HEK293 (cell line): ENCODE measurements at regions not wholly inside any gene's neighbourhood (a gene's known extent, or its start where the extent isn't known, plus 50 kb on each side); places are given as distances from the start of the nearest gene placed in this dataset.

Experiments used
- CTCF ChIA-PET: fragments of 350-600 bp; formaldehyde crosslinking; extraction: SDS; loops from one replicate; lab custom pipeline; 2021; ENCODE audit warnings: antibody characterized with exemption; lab: Yijun Ruan, JAX
- POLR2A ChIA-PET: fragments of 300-600 bp; formaldehyde crosslinking; extraction: SDS; loops from one replicate; lab custom pipeline; 2020; ENCODE audit warnings: antibody characterized with exemption, inconsistent platforms; lab: Yijun Ruan, JAX
- H3K27ac ChIP-seq: fragments of 200-500 bp; sonication (Bioruptor generic); 2 replicates; pipeline ENCODE4 v1.5.1; 2014; ENCODE audit warnings: low read depth, low read length, control low read depth, inconsistent platforms; ENCODE audit errors: extremely low read depth
- H3K36me3 ChIP-seq, 2 experiments: fragments of 200-500 bp in 1 of 2; sonication (Bioruptor generic) in 1 of 2; 1 replicate in 1 of 2; 2 replicates in 1 of 2; pipeline ENCODE4 v1.5.1; 2014 to 2017; ENCODE audit warnings: inconsistent platforms in 2 of 2, low read length in 2 of 2; ENCODE audit not compliant: control insufficient read depth in 2 of 2, insufficient read depth in 1 of 2
- H3K4me1 ChIP-seq: fragments of 200-500 bp; sonication (Bioruptor generic); 2 replicates; pipeline ENCODE4 v1.5.1; 2014; ENCODE audit warnings: mild to moderate bottlenecking, low read length, inconsistent platforms; ENCODE audit not compliant: control insufficient read depth, insufficient read depth
- H3K4me3 ChIP-seq: 2 replicates; pipeline ENCODE4 v1.5.1; 2011; ENCODE audit warnings: low read depth, mild to moderate bottlenecking, control low read depth, low read length, moderate library complexity
- H3K9me3 ChIP-seq: fragments of 200-500 bp; sonication (Bioruptor generic); 2 replicates; pipeline ENCODE4 v1.5.1; 2014; ENCODE audit warnings: low read depth, low read length, inconsistent platforms; ENCODE audit not compliant: control insufficient read depth, insufficient read depth
- BCL11A ChIP-seq: fragments of 450-650 bp; formaldehyde crosslinking; IDR thresholded peaks from 2 replicates; pipeline ENCODE4 v1.5.1; 2016; ENCODE audit warnings: low read depth, missing biosample characterization, missing genetic modification characterization
- GFI1B ChIP-seq: fragments of 450-650 bp; formaldehyde crosslinking; IDR thresholded peaks from 2 replicates; pipeline ENCODE4 v1.5.1; 2016; ENCODE audit warnings: missing biosample characterization, missing genetic modification characterization
- GLI4 ChIP-seq: fragments of 450-650 bp; formaldehyde crosslinking; IDR thresholded peaks from 2 replicates; pipeline ENCODE4 v1.5.1; 2016; ENCODE audit warnings: missing biosample characterization, missing genetic modification characterization
- HOXA7 ChIP-seq: sonication (generic); formaldehyde crosslinking; IDR thresholded peaks from 2 replicates; pipeline ENCODE4 v1.8.1; 2022; ENCODE audit warnings: missing genetic modification reagents, borderline replicate concordance
- HOXD13 ChIP-seq: sonication (generic); formaldehyde crosslinking; IDR thresholded peaks from 2 replicates; pipeline ENCODE4 v1.8.0; 2022; ENCODE audit warnings: missing genetic modification reagents, borderline replicate concordance
- RBAK ChIP-seq: fragments of 450-650 bp; formaldehyde crosslinking; IDR thresholded peaks from 2 replicates; pipeline ENCODE4 v1.5.1; 2016; ENCODE audit warnings: missing biosample characterization, missing genetic modification characterization
- SCRT1 ChIP-seq: fragments of 450-650 bp; formaldehyde crosslinking; IDR thresholded peaks from 2 replicates; pipeline ENCODE4 v1.5.1; 2016; ENCODE audit warnings: missing biosample characterization, missing genetic modification characterization, borderline replicate concordance
- ZFHX2 ChIP-seq: fragments of 450-650 bp; formaldehyde crosslinking; conservative IDR thresholded peaks from 2 replicates; pipeline ENCODE4 v1.5.1; 2016; ENCODE audit warnings: missing biosample characterization, missing genetic modification characterization
- ZFP41 ChIP-seq: fragments of 450-650 bp; formaldehyde crosslinking; IDR thresholded peaks from 2 replicates; pipeline ENCODE4 v1.5.1; 2016; ENCODE audit warnings: missing biosample characterization, missing genetic modification characterization, borderline replicate concordance
- ZNF121 ChIP-seq: fragments of 450-650 bp; formaldehyde crosslinking; IDR thresholded peaks from 2 replicates; pipeline ENCODE4 v1.5.1; 2016; ENCODE audit warnings: missing biosample characterization, missing genetic modification characterization
- ZNF175 ChIP-seq: fragments of 450-650 bp; formaldehyde crosslinking; IDR thresholded peaks from 2 replicates; pipeline ENCODE4 v1.5.1; 2016; ENCODE audit warnings: missing biosample characterization, missing genetic modification characterization
- ZNF248 ChIP-seq: fragments of 450-650 bp; formaldehyde crosslinking; IDR thresholded peaks from 2 replicates; pipeline ENCODE4 v1.5.1; 2017; ENCODE audit warnings: missing biosample characterization, missing genetic modification characterization
- ZNF391 ChIP-seq: fragments of 450-650 bp; formaldehyde crosslinking; IDR thresholded peaks from 2 replicates; pipeline ENCODE4 v1.5.1; 2016; ENCODE audit warnings: low read depth, missing biosample characterization, missing genetic modification characterization, borderline replicate concordance
- ZNF423 ChIP-seq: fragments of 450-650 bp; formaldehyde crosslinking; IDR thresholded peaks from 2 replicates; pipeline ENCODE4 v1.5.1; 2016; ENCODE audit warnings: missing biosample characterization, missing genetic modification characterization
- ZNF473 ChIP-seq: fragments of 450-650 bp; formaldehyde crosslinking; IDR thresholded peaks from 2 replicates; pipeline ENCODE4 v1.5.1; 2017; ENCODE audit warnings: missing biosample characterization, missing genetic modification characterization
- ZNF544 ChIP-seq: fragments of 450-650 bp; formaldehyde crosslinking; IDR thresholded peaks from 2 replicates; pipeline ENCODE4 v1.5.0; 2017; ENCODE audit warnings: missing biosample characterization, missing genetic modification characterization
- ZNF548 ChIP-seq: fragments of 450-650 bp; formaldehyde crosslinking; IDR thresholded peaks from 2 replicates; pipeline ENCODE4 v1.5.1; 2016; ENCODE audit warnings: missing biosample characterization, missing genetic modification characterization
- ZNF600 ChIP-seq: fragments of 450-650 bp; formaldehyde crosslinking; IDR thresholded peaks from 2 replicates; pipeline ENCODE4 v1.5.1; 2016; ENCODE audit warnings: missing biosample characterization, missing genetic modification characterization
- ZNF664 ChIP-seq: fragments of 450-650 bp; formaldehyde crosslinking; IDR thresholded peaks from 2 replicates; pipeline ENCODE4 v1.5.1; 2016; ENCODE audit warnings: missing biosample characterization, missing genetic modification characterization
- ZNF747 ChIP-seq: fragments of 450-650 bp; formaldehyde crosslinking; IDR thresholded peaks from 2 replicates; pipeline ENCODE4 v1.5.1; 2016; ENCODE audit warnings: missing biosample characterization, missing genetic modification characterization
- TF ChIP-seq, protein P1 (sequence below): fragments of 450-650 bp; formaldehyde crosslinking; IDR thresholded peaks from 2 replicates; pipeline ENCODE4; 2016; ENCODE audit warnings: missing biosample characterization, missing genetic modification characterization
- TF ChIP-seq, protein P2 (sequence below): sonication (generic); formaldehyde crosslinking; IDR thresholded peaks from 2 replicates; pipeline ENCODE4 v1.8.1; 2022; ENCODE audit warnings: mild to moderate bottlenecking, moderate library complexity, missing genetic modification reagents
- TF ChIP-seq, protein P3 (sequence below): fragments of 450-650 bp; formaldehyde crosslinking; IDR thresholded peaks from 2 replicates; pipeline ENCODE4 v1.5.1; 2017; ENCODE audit warnings: missing biosample characterization, missing genetic modification characterization
- TF ChIP-seq, protein P4 (sequence below): fragments of 450-650 bp; IDR thresholded peaks from 2 replicates; pipeline ENCODE4 v1.5.1; 2018; ENCODE audit warnings: missing biosample characterization, missing genetic modification characterization
- TF ChIP-seq, protein P5 (sequence below): fragments of 450-650 bp; formaldehyde crosslinking; IDR thresholded peaks from 2 replicates; pipeline ENCODE4 v1.5.1; 2016; ENCODE audit warnings: missing biosample characterization, missing genetic modification characterization
- TF ChIP-seq, protein P6 (sequence below): fragments of 450-650 bp; formaldehyde crosslinking; IDR thresholded peaks from 2 replicates; pipeline ENCODE4 v1.5.0; 2017; ENCODE audit warnings: missing biosample characterization, missing genetic modification characterization, borderline replicate concordance

DNA sequence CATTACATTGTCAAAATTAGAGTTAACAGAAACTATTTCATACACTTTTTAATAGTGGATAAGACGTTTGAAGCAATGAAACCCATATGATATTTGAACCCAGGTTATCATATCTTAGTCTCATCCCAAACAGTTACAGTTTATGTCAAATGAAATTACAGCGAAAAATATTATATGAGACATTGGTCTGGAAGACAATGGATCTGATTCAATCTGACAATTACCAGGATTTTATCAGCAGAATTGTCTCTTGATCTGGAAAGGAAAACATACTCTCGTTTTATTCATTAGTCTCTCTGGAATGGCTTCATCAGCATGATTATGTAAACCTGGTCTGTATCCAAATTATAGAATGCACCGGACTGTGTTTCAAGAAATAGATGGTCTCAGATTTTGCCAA is 818.6 kb downstream of the NCAM2 start:
- POLR2A ChIA-PET, result no interaction called here
- no peaks in the 10 kb centered on the region for H3K9me3 ChIP-seq
- no peaks in the 10 kb centered on the region for H3K36me3 ChIP-seq
- TF ChIP-seq ZNF548 (no peak), HOXD13 (CRISPR knock-in tag) (no peak), ZNF473 (no peak), GLI4 (no peak), HOXA7 (no peak), ZNF175 (no peak), ZNF248 (tag by site-specific recombination) (no peak), SCRT1 (tag by site-specific recombination) (no peak), ZNF544 (tag by site-specific recombination) (no peak)
- TF ChIP-seq, protein P1, sequence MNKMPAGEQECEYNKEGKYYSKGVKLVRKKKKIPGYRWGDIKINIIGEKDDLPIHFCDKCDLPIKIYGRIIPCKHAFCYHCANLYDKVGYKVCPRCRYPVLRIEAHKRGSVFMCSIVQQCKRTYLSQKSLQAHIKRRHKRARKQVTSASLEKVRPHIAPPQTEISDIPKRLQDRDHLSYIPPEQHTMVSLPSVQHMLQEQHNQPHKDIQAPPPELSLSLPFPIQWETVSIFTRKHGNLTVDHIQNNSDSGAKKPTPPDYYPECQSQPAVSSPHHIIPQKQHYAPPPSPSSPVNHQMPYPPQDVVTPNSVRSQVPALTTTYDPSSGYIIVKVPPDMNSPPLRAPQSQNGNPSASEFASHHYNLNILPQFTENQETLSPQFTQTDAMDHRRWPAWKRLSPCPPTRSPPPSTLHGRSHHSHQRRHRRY, result no peak
- TF ChIP-seq, protein P2, sequence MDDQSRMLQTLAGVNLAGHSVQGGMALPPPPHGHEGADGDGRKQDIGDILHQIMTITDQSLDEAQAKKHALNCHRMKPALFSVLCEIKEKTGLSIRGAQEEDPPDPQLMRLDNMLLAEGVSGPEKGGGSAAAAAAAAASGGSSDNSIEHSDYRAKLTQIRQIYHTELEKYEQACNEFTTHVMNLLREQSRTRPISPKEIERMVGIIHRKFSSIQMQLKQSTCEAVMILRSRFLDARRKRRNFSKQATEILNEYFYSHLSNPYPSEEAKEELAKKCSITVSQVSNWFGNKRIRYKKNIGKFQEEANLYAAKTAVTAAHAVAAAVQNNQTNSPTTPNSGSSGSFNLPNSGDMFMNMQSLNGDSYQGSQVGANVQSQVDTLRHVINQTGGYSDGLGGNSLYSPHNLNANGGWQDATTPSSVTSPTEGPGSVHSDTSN (CRISPR knock-in tag), result no peak
- TF ChIP-seq, protein P3, sequence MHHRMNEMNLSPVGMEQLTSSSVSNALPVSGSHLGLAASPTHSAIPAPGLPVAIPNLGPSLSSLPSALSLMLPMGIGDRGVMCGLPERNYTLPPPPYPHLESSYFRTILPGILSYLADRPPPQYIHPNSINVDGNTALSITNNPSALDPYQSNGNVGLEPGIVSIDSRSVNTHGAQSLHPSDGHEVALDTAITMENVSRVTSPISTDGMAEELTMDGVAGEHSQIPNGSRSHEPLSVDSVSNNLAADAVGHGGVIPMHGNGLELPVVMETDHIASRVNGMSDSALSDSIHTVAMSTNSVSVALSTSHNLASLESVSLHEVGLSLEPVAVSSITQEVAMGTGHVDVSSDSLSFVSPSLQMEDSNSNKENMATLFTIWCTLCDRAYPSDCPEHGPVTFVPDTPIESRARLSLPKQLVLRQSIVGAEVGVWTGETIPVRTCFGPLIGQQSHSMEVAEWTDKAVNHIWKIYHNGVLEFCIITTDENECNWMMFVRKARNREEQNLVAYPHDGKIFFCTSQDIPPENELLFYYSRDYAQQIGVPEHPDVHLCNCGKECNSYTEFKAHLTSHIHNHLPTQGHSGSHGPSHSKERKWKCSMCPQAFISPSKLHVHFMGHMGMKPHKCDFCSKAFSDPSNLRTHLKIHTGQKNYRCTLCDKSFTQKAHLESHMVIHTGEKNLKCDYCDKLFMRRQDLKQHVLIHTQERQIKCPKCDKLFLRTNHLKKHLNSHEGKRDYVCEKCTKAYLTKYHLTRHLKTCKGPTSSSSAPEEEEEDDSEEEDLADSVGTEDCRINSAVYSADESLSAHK, result no peak
- TF ChIP-seq, protein P4, sequence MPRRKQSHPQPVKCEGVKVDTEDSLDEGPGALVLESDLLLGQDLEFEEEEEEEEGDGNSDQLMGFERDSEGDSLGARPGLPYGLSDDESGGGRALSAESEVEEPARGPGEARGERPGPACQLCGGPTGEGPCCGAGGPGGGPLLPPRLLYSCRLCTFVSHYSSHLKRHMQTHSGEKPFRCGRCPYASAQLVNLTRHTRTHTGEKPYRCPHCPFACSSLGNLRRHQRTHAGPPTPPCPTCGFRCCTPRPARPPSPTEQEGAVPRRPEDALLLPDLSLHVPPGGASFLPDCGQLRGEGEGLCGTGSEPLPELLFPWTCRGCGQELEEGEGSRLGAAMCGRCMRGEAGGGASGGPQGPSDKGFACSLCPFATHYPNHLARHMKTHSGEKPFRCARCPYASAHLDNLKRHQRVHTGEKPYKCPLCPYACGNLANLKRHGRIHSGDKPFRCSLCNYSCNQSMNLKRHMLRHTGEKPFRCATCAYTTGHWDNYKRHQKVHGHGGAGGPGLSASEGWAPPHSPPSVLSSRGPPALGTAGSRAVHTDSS, result no peak
- TF ChIP-seq, all 188 proteins: peak for 0
- CTCF ChIA-PET, result interaction anchor here (0.7 kb wide), 1 partner anchor 187 kb away, joined by 3 read pairs; no protein-coding TSS in a partner anchor
- no peak overlapping the region for H3K4me3 ChIP-seq
- no peaks in the 10 kb centered on the region for H3K4me1 ChIP-seq
- no peak overlapping the region for H3K27ac ChIP-seq

DNA sequence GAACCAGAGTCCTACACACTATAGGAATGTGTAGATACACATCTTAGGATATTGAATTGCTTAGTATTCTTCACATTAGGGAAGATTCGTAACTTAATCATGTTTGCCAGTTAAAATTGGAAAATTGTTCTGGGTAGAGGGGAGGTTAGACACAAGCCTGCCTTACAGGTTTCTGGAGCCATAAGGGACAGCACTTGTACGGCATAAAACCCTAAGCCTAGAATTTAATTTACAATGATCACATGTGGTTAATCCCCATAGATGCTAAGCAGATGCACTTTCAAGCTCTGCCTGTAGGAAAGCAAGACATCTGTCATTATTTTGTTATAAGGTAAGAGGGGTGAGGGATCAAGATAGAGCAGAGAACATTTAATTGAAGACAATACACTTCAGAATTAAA is 820.7 kb downstream of the NCAM2 start:
- POLR2A ChIA-PET, result no interaction called here
- Histone ChIP-seq H3K9me3 (no peaks in the 10 kb centered on the region), H3K36me3 (no peaks in the 10 kb centered on the region), H3K4me3 (no peak overlapping the region), H3K27ac (no peak overlapping the region), H3K4me1 (no peaks in the 10 kb centered on the region)
- CTCF ChIA-PET, result interaction anchor here (0.5 kb wide), 1 partner anchor 581 kb away, joined by 4 read pairs; no protein-coding TSS in a partner anchor
- TF ChIP-seq RBAK (no peak), ZNF600 (no peak), ZNF664 (tag by site-specific recombination) (no peak), ZNF423 (tag by site-specific recombination) (no peak), HOXD13 (CRISPR knock-in tag) (no peak), GFI1B (tag by site-specific recombination) (no peak), ZNF747 (no peak), BCL11A (tag by site-specific recombination) (no peak), ZNF121 (tag by site-specific recombination) (no peak), ZNF391 (tag by site-specific recombination) (no peak), ZFHX2 (no peak), ZFP41 (tag by site-specific recombination) (no peak)
- TF ChIP-seq, protein P5, sequence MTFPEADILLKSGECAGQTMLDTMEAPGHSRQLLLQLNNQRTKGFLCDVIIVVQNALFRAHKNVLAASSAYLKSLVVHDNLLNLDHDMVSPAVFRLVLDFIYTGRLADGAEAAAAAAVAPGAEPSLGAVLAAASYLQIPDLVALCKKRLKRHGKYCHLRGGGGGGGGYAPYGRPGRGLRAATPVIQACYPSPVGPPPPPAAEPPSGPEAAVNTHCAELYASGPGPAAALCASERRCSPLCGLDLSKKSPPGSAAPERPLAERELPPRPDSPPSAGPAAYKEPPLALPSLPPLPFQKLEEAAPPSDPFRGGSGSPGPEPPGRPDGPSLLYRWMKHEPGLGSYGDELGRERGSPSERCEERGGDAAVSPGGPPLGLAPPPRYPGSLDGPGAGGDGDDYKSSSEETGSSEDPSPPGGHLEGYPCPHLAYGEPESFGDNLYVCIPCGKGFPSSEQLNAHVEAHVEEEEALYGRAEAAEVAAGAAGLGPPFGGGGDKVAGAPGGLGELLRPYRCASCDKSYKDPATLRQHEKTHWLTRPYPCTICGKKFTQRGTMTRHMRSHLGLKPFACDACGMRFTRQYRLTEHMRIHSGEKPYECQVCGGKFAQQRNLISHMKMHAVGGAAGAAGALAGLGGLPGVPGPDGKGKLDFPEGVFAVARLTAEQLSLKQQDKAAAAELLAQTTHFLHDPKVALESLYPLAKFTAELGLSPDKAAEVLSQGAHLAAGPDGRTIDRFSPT, result no peak
- TF ChIP-seq, protein P6, sequence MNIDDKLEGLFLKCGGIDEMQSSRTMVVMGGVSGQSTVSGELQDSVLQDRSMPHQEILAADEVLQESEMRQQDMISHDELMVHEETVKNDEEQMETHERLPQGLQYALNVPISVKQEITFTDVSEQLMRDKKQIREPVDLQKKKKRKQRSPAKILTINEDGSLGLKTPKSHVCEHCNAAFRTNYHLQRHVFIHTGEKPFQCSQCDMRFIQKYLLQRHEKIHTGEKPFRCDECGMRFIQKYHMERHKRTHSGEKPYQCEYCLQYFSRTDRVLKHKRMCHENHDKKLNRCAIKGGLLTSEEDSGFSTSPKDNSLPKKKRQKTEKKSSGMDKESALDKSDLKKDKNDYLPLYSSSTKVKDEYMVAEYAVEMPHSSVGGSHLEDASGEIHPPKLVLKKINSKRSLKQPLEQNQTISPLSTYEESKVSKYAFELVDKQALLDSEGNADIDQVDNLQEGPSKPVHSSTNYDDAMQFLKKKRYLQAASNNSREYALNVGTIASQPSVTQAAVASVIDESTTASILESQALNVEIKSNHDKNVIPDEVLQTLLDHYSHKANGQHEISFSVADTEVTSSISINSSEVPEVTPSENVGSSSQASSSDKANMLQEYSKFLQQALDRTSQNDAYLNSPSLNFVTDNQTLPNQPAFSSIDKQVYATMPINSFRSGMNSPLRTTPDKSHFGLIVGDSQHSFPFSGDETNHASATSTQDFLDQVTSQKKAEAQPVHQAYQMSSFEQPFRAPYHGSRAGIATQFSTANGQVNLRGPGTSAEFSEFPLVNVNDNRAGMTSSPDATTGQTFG (tag by site-specific recombination), result no peak
